PC-3 (cell line): ENCODE measurements at regions not wholly inside any gene's neighbourhood (a gene's known extent, or its start where the extent isn't known, plus 50 kb on each side); places are given as distances from the start of the nearest gene placed in this dataset.
A peak's percentile ranks its signal among the peaks of the same experiment; 100 is the strongest.

Experiments
- ATAC-seq: fragments of 200-7000 bp; cut with Tn5 transposase; 2 replicates; pipeline ENCODE4 v1.9.1; 2020; ENCODE audit warnings: mild to moderate bottlenecking, moderate library complexity
- BruUV-seq: library from RNA; stranded (reverse); fragments of 400-500 nt; replicated peaks from 2 replicates; lab custom pipeline; 2021; lab: Mats Ljungman, UMichigan
- CTCF ChIA-PET: fragments of 300-600 bp; sonication (Branson Sonifier 250); formaldehyde crosslinking; loops from one replicate; lab custom pipeline; 2022; ENCODE audit warnings: antibody characterized with exemption; lab: Charles Lee
- POLR2A ChIA-PET: fragments of 300-600 bp; sonication (Branson Sonifier 250); formaldehyde crosslinking; loops from one replicate; lab custom pipeline; 2022; ENCODE audit warnings: antibody characterized with exemption; ENCODE audit not compliant: unreplicated experiment; lab: Charles Lee
- DNase-seq: peaks from one replicate; pipeline ENCODE4 v3.0.0-alpha.2; 2015
- H2AFZ ChIP-seq: fragments of 300-600 bp; sonication (generic); 2 replicates; pipeline ENCODE4 v1.6.0; 2016; ENCODE audit warnings: antibody characterized with exemption, low read length
- H3F3A ChIP-seq: fragments of 300-600 bp; sonication (generic); one replicate; pipeline ENCODE4 v1.6.0; 2017; ENCODE audit warnings: antibody characterized with exemption, low read length, control low read depth, mild to moderate bottlenecking; ENCODE audit not compliant: unreplicated experiment
- H3K27ac ChIP-seq: fragments of 300-600 bp; sonication (generic); 2 replicates; pipeline ENCODE4 v1.5.1; 2016; ENCODE audit warnings: mild to moderate bottlenecking, low read length
- H3K27me3 ChIP-seq: fragments of 300-600 bp; sonication (generic); 2 replicates; pipeline ENCODE4 v1.6.1; 2016; ENCODE audit warnings: low read length, mixed read lengths
- H3K36me3 ChIP-seq: fragments of 300-600 bp; sonication (generic); 2 replicates; pipeline ENCODE4 v1.6.1; 2016; ENCODE audit warnings: low read depth, mixed run types, low read length, mixed read lengths
- H3K4me1 ChIP-seq: fragments of 300-600 bp; sonication (generic); 2 replicates; pipeline ENCODE4 v1.5.1; 2016; ENCODE audit warnings: low read length; ENCODE audit not compliant: insufficient read depth
- H3K4me2 ChIP-seq: fragments of 300-600 bp; sonication (generic); 2 replicates; pipeline ENCODE4 v1.6.0; 2016; ENCODE audit warnings: low read length
- H3K4me3 ChIP-seq: fragments of 300-600 bp; sonication (generic); 2 replicates; pipeline ENCODE4 v1.5.1; 2016; ENCODE audit warnings: mild to moderate bottlenecking, low read length, mixed read lengths
- H3K79me2 ChIP-seq: fragments of 300-600 bp; sonication (generic); 2 replicates; pipeline ENCODE4 v1.6.1; 2017; ENCODE audit warnings: low read length, mixed read lengths
- H3K9ac ChIP-seq: fragments of 300-600 bp; sonication (generic); 2 replicates; pipeline ENCODE4 v1.6.0; 2016; ENCODE audit warnings: mild to moderate bottlenecking, low read length
- H3K9me2 ChIP-seq: fragments of 300-600 bp; sonication (generic); replicated peaks from 2 replicates; pipeline ENCODE4 v1.6.1; 2016; ENCODE audit warnings: mixed run types, low read length, mixed read lengths
- H3K9me3 ChIP-seq: fragments of 300-600 bp; sonication (generic); 2 replicates; pipeline ENCODE4 v1.6.1; 2016; ENCODE audit warnings: low read length, mixed read lengths
- H4K20me1 ChIP-seq: fragments of 300-600 bp; sonication (generic); 2 replicates; pipeline ENCODE4 v1.6.1; 2016; ENCODE audit warnings: low read length, mixed read lengths
- EZH2 ChIP-seq: fragments of 300-600 bp; sonication (generic); IDR thresholded peaks from one replicate; pipeline ENCODE4 v1.6.1; 2017; ENCODE audit warnings: antibody characterized with exemption, mild to moderate bottlenecking, low read length; ENCODE audit not compliant: unreplicated experiment
- intact Hi-C: fragments of 100-400 bp; cut with micrococcal nuclease; formaldehyde crosslinking; loops from 2 replicates; pipeline ENCODE4 v1.9.0; 2023
- TF ChIP-seq, protein P1 (sequence below): fragments of 300-600 bp; sonication (generic); conservative IDR thresholded peaks from 2 replicates; pipeline ENCODE4 v1.5.1; 2017; ENCODE audit warnings: antibody characterized with exemption, low read depth, mild to moderate bottlenecking, low read length

DNA sequence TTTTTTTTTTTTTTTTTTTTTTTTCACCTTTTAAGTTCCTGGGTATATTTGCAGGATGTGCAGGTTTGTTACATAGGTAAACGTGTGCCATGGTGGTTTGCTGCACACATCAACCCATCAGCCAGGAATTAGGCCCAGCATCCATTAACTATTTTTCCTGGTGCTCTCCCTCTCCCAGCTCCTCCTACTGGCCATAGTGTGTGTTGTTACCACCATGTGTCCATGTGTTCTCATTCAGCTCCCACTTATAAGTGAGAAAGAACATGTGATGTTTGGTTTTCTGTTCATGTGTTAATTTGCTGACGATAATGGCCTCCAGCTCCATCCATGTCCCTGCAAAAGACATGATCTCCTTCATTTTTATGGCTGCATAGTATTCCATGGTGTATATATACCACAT is 350.5 kb downstream of the MAN2A1 start:
- TF ChIP-seq, protein P1, sequence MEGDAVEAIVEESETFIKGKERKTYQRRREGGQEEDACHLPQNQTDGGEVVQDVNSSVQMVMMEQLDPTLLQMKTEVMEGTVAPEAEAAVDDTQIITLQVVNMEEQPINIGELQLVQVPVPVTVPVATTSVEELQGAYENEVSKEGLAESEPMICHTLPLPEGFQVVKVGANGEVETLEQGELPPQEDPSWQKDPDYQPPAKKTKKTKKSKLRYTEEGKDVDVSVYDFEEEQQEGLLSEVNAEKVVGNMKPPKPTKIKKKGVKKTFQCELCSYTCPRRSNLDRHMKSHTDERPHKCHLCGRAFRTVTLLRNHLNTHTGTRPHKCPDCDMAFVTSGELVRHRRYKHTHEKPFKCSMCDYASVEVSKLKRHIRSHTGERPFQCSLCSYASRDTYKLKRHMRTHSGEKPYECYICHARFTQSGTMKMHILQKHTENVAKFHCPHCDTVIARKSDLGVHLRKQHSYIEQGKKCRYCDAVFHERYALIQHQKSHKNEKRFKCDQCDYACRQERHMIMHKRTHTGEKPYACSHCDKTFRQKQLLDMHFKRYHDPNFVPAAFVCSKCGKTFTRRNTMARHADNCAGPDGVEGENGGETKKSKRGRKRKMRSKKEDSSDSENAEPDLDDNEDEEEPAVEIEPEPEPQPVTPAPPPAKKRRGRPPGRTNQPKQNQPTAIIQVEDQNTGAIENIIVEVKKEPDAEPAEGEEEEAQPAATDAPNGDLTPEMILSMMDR, result peak; percentile 43
- TF ChIP-seq EZH2, result no peak
- H4K20me1 ChIP-seq, result no peaks in the 10 kb centered on the region
- no peaks in the 10 kb centered on the region for H3K4me1 ChIP-seq
- no peaks in the 10 kb centered on the region for H3K79me2 ChIP-seq
- no TSS peak for BruUV-seq
- H3K9ac ChIP-seq, result no peak overlapping the region
- ATAC-seq (no peak), DNase-seq (peak; percentile 33)
- no peaks in the 10 kb centered on the region for H3K27me3 ChIP-seq
- H2AFZ ChIP-seq, result no peak overlapping the region
- no peaks in the 10 kb centered on the region for H3F3A ChIP-seq
- intact Hi-C loops, result no loop called here
- no peak overlapping the region for H3K4me3 ChIP-seq
- no peak overlapping the region for H3K4me2 ChIP-seq
- no peaks in the 10 kb centered on the region for H3K9me3 ChIP-seq
- ChIA-PET CTCF (no interaction called here), POLR2A (no interaction called here)
- no peaks in the 10 kb centered on the region for H3K36me3 ChIP-seq
- H3K27ac ChIP-seq, result no peak overlapping the region
- no peaks in the 10 kb centered on the region for H3K9me2 ChIP-seq

DNA sequence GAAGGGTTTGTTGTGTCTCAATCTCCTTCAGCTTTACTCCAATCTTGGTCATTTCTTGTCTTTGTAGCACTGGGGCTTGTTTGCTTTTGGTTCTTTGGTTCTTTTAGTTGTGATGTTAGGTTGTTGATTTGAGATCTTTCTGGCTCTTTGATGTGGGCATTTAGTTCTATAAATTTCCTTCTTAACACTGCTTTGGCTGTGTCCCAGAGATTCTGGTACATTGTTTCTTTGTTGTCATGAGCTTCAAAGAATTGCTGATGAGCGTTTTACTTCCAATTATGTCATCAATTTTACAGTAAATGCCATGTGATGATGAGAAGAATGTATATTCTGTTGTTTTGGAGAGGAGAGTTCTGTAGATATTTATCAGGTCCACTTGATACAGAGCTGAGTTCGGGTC is 353.3 kb downstream of the MAN2A1 start:
- no peaks in the 10 kb centered on the region for H3K9me3 ChIP-seq
- no peak overlapping the region for H3K4me3 ChIP-seq
- POLR2A ChIA-PET, result no interaction called here
- no peaks in the 10 kb centered on the region for H3F3A ChIP-seq
- no peak overlapping the region for H3K27ac ChIP-seq
- H3K9ac ChIP-seq, result no peak overlapping the region
- H3K36me3 ChIP-seq, result no peaks in the 10 kb centered on the region
- TF ChIP-seq, protein P1, result no peak
- no peaks in the 10 kb centered on the region for H4K20me1 ChIP-seq
- no peaks in the 10 kb centered on the region for H3K9me2 ChIP-seq
- no peak for DNase-seq
- H2AFZ ChIP-seq, result no peak overlapping the region
- no peaks in the 10 kb centered on the region for H3K27me3 ChIP-seq
- BruUV-seq, result no TSS peak
- no peaks in the 10 kb centered on the region for H3K4me1 ChIP-seq
- H3K4me2 ChIP-seq, result no peak overlapping the region
- H3K79me2 ChIP-seq, result no peaks in the 10 kb centered on the region
- no peak for ATAC-seq
- intact Hi-C loops, result no loop called here
- CTCF ChIA-PET, result no interaction called here

DNA sequence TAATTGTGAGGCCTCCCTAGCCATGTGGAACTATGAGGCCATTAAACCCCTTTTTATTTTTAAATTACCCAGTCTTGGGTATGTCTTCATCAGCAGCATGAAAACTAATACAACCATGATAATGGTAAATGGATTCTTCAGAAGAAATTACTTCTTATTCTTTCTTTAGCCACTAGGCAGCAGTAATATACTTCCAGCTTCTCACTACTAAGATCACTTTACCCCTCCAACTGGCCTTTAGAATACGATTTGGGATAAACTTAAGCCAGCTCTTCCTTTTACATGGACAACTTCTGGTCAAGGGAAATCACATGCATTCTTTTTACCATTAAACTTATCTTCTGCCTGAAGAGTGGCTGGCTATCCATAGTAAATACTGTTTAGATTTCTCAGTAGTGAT is 355.4 kb downstream of the MAN2A1 start:
- no TSS peak for BruUV-seq
- Histone ChIP-seq H3K4me2 (no peak overlapping the region), H3F3A (no peaks in the 10 kb centered on the region), H3K79me2 (no peaks in the 10 kb centered on the region), H3K9me3 (no peaks in the 10 kb centered on the region), H3K9me2 (no peaks in the 10 kb centered on the region), H2AFZ (no peak overlapping the region), H3K36me3 (no peaks in the 10 kb centered on the region), H3K4me3 (no peak overlapping the region), H3K27ac (no peak overlapping the region), H4K20me1 (no peaks in the 10 kb centered on the region), H3K27me3 (no peaks in the 10 kb centered on the region), H3K4me1 (no peaks in the 10 kb centered on the region), H3K9ac (no peak overlapping the region)
- TF ChIP-seq EZH2, result no peak
- TF ChIP-seq, protein P1, result peak; percentile 52
- ATAC-seq (no peak; the same call in 1 of the 2 replicates), DNase-seq (peak; percentile 32)
- CTCF ChIA-PET, result no interaction called here
- intact Hi-C loops, result no loop called here
- POLR2A ChIA-PET, result no interaction called here
